HFFc6 (cell line): ENCODE measurements at regions not wholly inside any gene's neighbourhood (a gene's known extent, or its start where the extent isn't known, plus 50 kb on each side); places are given as distances from the start of the nearest gene placed in this dataset.

Experiments
- DNase-seq: peaks from one replicate; pipeline ENCODE4 v3.0.0-alpha.2; 2018
- H3K27ac Mint-ChIP-seq: 2 replicates; pipeline ENCODE4 v1.8.0; 2020; ENCODE audit warnings: mild to moderate bottlenecking, mixed read lengths
- H3K27me3 Mint-ChIP-seq: 2 replicates; pipeline ENCODE4 v1.8.0; 2021; ENCODE audit warnings: mild to moderate bottlenecking, moderate library complexity, mixed read lengths; ENCODE audit not compliant: insufficient read depth
- H3K36me3 Mint-ChIP-seq: 2 replicates; pipeline ENCODE4 v1.8.0; 2021; ENCODE audit warnings: low read depth, mixed read lengths
- H3K4me1 Mint-ChIP-seq: 2 replicates; pipeline ENCODE4 v1.8.0; 2020; ENCODE audit warnings: low read depth, mixed read lengths
- H3K4me3 Mint-ChIP-seq: 2 replicates; pipeline ENCODE4 v1.8.0; 2020; ENCODE audit warnings: mild to moderate bottlenecking, moderate library complexity, mixed read lengths
- H3K9me3 Mint-ChIP-seq: 2 replicates; pipeline ENCODE4 v1.8.0; 2020; ENCODE audit warnings: mild to moderate bottlenecking, mixed read lengths
- CTCF ChIP-seq: fragments of 200-600 bp; sonication (generic); IDR thresholded peaks from 2 replicates; pipeline ENCODE4 v1.5.0; 2021; ENCODE audit warnings: antibody characterized with exemption, mild to moderate bottlenecking

- H3K27ac Mint-ChIP-seq: no peak overlapping the region
- H3K36me3 Mint-ChIP-seq: no peaks in the 10 kb centered on the region
- TF ChIP-seq CTCF: no peak
- H3K4me1 Mint-ChIP-seq: no peaks in the 10 kb centered on the region
- H3K9me3 Mint-ChIP-seq: no peaks in the 10 kb centered on the region
- no peak overlapping the region for H3K4me3 Mint-ChIP-seq
- no peak for DNase-seq
- peaks cover 6% of the 10 kb centered on the region for H3K27me3 Mint-ChIP-seq
These were observed 193.3 kb downstream of the KTN1 start for GRCh38 chr14:55773312-55773711.

GRCh38 chr14:55773984-55774545 is 194.1 kb downstream of the KTN1 start:
- Mint-ChIP-seq H3K4me3 (no peak overlapping the region), H3K27ac (no peak overlapping the region), H3K36me3 (no peaks in the 10 kb centered on the region), H3K27me3 (peaks cover 6% of the 10 kb centered on the region), H3K9me3 (no peaks in the 10 kb centered on the region), H3K4me1 (no peaks in the 10 kb centered on the region)
- DNase-seq: no peak
- TF ChIP-seq CTCF: no peak

- Mint-ChIP-seq H3K4me1 (peaks cover 10% of the 10 kb centered on the region), H3K27ac (no peak overlapping the region), H3K9me3 (no peaks in the 10 kb centered on the region), H3K4me3 (no peak overlapping the region), H3K27me3 (peaks cover 5% of the 10 kb centered on the region), H3K36me3 (no peaks in the 10 kb centered on the region)
- no peak for TF ChIP-seq CTCF
- DNase-seq: no peak
These were observed 197.9 kb downstream of the KTN1 start for GRCh38 chr14:55777877-55778276.

GRCh38 chr14:55780156-55780946 is 200.3 kb downstream of the KTN1 start:
- Mint-ChIP-seq H3K9me3 (no peaks in the 10 kb centered on the region), H3K4me3 (no peak overlapping the region), H3K27ac (no peak overlapping the region), H3K4me1 (peaks cover 10% of the 10 kb centered on the region), H3K27me3 (peaks cover 10% of the 10 kb centered on the region), H3K36me3 (no peaks in the 10 kb centered on the region)
- peak; percentile 18 for DNase-seq
- TF ChIP-seq CTCF: no peak

- no peak for TF ChIP-seq CTCF
- H3K9me3 Mint-ChIP-seq: no peaks in the 10 kb centered on the region
These were observed 201.0 kb downstream of the KTN1 start for GRCh38 chr14:55781046-55781445.

More at GRCh38 chr14:55781046-55781445, 201.0 kb downstream of the KTN1 start:
- H3K36me3 Mint-ChIP-seq: no peaks in the 10 kb centered on the region
- no peak overlapping the region for H3K4me3 Mint-ChIP-seq
- H3K27ac Mint-ChIP-seq: no peak overlapping the region
- DNase-seq: no peak
- peaks cover 10% of the 10 kb centered on the region for H3K4me1 Mint-ChIP-seq
- H3K27me3 Mint-ChIP-seq: peaks cover 15% of the 10 kb centered on the region
